ENCODE measurements at regions not wholly inside any gene's neighbourhood (a gene's known extent, or its start where the extent isn't known, plus 50 kb on each side); places are given as distances from the start of the nearest gene placed in this dataset.

DNA sequence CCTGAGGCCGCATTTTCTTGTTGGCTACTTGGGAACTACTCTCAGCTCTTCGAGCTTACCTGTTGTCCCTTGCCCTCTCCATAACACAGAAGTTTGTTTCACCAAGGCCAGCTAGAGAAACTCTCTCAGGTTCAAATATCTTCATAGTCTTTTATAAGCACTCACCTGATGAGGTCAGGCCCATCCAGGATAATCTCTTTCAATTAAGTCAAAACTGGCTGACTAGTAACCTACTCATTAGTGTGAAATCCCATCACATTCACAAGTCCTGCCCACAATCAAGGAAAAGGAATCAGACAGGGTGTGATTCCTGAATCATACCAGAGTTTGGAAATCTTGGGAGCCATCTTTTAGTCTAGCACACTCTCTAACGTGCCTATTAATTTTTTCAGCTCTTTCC is 195.2 kb upstream of the HS3ST5 start:
- DNase-seq (ENCODE audit: extremely low read depth in 1 of 4, low spot score in 3 of 4) (no peak), FAIRE-seq (no peak)
- POLR2A ChIA-PET = no interaction called here

More for the DNA sequence above, 195.2 kb upstream of the HS3ST5 start:
- no peaks in the 10 kb centered on the region for H4K20me1 ChIP-seq (replicated peaks; ENCODE audit: control insufficient read depth, insufficient read depth, low read length)
- H3K36me3 ChIP-seq (ENCODE audit: control insufficient read depth, insufficient read depth, low read length) = no peaks in the 10 kb centered on the region
- H3K4me3 ChIP-seq = no peak overlapping the region
- no peaks in the 10 kb centered on the region for H3K9me1 ChIP-seq (ENCODE audit: control insufficient read depth, insufficient read depth, low read length)
- no peaks in the 10 kb centered on the region for H3K4me1 ChIP-seq (replicated peaks in 1 of 2; ENCODE audit: control insufficient read depth in 2 of 2, insufficient read depth in 2 of 2, low read length in 2 of 2)
- H3K27me3 ChIP-seq (ENCODE audit: control insufficient read depth in 2 of 2, insufficient read depth in 2 of 2, low read length in 2 of 2) = no peaks in the 10 kb centered on the region
- H3K79me2 ChIP-seq (ENCODE audit: control insufficient read depth, insufficient read depth, low read length) = no peaks in the 10 kb centered on the region
- CTCF ChIA-PET (ENCODE audit: low intra/inter-chr PET ratio) = no interaction called here
- TF ChIP-seq RCOR1 (IDR thresholded peaks at IDR 0.05; ENCODE audit: borderline replicate concordance in 1 of 2, low read depth in 2 of 2, low read length in 2 of 2) (no peak), PTTG1 (tag; IDR thresholded peaks at IDR 0.05; ENCODE audit: low read depth) (no peak), PPARD (CRISPR knock-in tag; IDR thresholded peaks at IDR 0.05) (no peak), SREBF2 (CRISPR knock-in tag; IDR thresholded peaks at IDR 0.05) (no peak), ZNF134 (CRISPR knock-in tag; conservative IDR thresholded peaks at IDR 0.05) (peak; percentile 64), ZEB2 (IDR thresholded peaks at IDR 0.05) (no peak)
- TF ChIP-seq, protein P1, sequence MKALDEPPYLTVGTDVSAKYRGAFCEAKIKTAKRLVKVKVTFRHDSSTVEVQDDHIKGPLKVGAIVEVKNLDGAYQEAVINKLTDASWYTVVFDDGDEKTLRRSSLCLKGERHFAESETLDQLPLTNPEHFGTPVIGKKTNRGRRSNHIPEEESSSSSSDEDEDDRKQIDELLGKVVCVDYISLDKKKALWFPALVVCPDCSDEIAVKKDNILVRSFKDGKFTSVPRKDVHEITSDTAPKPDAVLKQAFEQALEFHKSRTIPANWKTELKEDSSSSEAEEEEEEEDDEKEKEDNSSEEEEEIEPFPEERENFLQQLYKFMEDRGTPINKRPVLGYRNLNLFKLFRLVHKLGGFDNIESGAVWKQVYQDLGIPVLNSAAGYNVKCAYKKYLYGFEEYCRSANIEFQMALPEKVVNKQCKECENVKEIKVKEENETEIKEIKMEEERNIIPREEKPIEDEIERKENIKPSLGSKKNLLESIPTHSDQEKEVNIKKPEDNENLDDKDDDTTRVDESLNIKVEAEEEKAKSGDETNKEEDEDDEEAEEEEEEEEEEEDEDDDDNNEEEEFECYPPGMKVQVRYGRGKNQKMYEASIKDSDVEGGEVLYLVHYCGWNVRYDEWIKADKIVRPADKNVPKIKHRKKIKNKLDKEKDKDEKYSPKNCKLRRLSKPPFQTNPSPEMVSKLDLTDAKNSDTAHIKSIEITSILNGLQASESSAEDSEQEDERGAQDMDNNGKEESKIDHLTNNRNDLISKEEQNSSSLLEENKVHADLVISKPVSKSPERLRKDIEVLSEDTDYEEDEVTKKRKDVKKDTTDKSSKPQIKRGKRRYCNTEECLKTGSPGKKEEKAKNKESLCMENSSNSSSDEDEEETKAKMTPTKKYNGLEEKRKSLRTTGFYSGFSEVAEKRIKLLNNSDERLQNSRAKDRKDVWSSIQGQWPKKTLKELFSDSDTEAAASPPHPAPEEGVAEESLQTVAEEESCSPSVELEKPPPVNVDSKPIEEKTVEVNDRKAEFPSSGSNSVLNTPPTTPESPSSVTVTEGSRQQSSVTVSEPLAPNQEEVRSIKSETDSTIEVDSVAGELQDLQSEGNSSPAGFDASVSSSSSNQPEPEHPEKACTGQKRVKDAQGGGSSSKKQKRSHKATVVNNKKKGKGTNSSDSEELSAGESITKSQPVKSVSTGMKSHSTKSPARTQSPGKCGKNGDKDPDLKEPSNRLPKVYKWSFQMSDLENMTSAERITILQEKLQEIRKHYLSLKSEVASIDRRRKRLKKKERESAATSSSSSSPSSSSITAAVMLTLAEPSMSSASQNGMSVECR (CRISPR knock-in tag; IDR thresholded peaks at IDR 0.05) = no peak
- no peak for ATAC-seq
- in situ Hi-C loops (cut with MboI) = no loop called here
- H2AFZ ChIP-seq (ENCODE audit: low read depth, low read length) = no peak overlapping the region
- no peak overlapping the region for H3K9ac ChIP-seq (ENCODE audit: insufficient read depth in 1 of 2, low read depth in 2 of 2, low read length in 2 of 2)
- intact Hi-C loops (cut with micrococcal nuclease) = no loop called here
- H3K9me3 ChIP-seq (replicated peaks; ENCODE audit: control insufficient read depth, insufficient read depth, low read depth, low read length) = no peaks in the 10 kb centered on the region; the same call in 1 of the 2 replicates
- WGBS (ENCODE audit: insufficient coverage, low coverage, missing lambda C conversion rate) = 6% methylated on average over 3 of the region's 3 CpGs
- no peak overlapping the region for H3K4me2 ChIP-seq (ENCODE audit: insufficient read depth, low read length)
- H3K27ac ChIP-seq (ENCODE audit: extremely low read depth, low read depth, low read length) = no peak overlapping the region
- no TSS peak for BruUV-seq (replicated peaks)

All from K562 (cell line).